ENCODE measurements at regions not wholly inside any gene's neighbourhood (a gene's known extent, or its start where the extent isn't known, plus 50 kb on each side); places are given as distances from the start of the nearest gene placed in this dataset.

- DNase-seq (ENCODE audit: insufficient read length, low spot score) (no peak), FAIRE-seq (no peak)
These were observed 163.1 kb upstream of the SERP2 start for GRCh38 chr13:44210525-44210924.

DNA sequence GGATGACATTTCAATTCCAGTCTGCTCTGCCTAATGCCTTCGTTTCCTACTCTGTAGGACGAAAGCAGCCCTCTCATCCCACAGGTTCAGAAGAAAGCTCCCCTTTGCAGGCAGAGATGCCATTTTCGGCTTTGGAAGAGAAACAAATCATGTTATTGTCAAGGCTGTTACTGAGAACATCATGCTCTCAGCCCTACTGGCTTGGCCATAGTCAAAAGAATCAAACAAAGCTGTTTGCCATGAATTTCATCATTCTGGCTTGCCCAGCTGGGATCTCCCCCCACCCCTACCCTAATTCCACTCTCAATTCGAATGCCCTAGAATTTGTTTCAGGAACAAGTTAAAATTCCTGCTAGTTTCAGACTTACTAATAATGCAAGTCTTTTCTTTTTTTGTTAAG lies 162.3 kb upstream of the SERP2 start:
- no peak for FAIRE-seq
- DNase-seq (ENCODE audit: insufficient read length, low spot score) = no peak

DNA sequence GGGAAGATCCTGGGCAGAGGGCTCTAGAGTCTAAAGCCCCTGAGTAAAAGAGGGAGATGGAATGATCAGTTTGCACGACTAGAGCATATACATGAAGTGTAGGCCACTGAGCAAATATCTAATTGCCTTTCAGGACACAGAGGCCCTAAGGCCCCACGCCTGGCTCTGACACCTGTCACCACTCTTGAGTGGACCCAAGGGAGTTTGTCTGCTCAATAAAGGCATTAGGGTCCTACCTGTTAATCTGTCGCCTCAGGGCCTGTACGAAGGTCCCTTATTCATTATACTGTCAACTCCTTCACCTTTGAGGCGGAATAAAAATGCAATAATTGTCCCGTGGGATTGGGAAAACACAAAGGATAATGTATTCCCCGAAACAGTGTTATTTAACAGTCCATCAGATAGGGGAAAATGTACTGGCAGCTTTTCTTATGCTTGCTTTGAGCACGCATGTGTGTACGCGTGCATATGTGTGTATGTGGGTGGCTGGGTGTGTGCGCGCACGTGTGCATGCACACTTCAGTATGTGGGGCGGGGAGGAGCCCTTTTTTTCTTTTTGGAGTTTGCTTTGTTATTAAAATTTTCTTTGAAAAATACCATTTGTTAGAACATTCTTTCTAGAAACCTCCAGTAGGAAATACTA lies 161.8 kb upstream of the SERP2 start:
- FAIRE-seq = no peak
- DNase-seq (ENCODE audit: insufficient read length, low spot score) = no peak

DNA sequence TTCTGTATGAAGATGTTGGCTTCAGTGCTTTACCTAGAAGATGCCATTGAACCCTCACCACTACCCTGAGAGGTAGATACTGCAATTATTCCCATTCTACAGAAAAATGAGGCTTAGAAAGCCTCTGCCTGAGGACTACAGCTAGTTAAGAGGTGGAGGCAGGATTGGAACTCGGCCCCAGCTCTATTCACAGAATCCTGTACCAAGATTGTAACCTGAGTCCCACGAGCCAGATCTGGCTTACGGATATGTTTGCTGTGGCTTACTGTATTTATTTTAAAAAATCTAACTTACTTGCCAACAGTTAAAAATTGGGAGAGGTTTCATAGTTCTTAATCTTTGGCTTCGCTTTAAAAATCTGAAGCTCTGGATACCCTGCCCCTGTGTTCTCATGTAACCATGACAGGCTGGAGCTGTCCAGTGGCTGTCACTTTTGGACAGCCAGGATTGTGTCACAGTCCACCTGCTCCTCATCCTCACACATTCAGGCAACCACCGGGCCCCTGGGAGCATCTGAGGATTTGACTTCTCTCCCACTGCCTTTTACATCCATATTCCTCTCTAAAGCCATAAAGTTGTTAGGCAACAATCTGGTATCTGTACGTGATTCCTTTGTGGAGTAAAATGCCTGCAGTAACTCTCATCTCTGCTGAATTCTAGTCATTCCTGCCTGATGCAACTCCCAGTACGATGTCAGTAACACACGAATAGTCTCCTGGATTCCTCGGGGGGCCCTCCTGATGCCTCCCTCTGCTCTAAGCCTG lies 160.8 kb upstream of the SERP2 start:
- no peak for FAIRE-seq

GRCh38 chr13:44218501-44219240 lies 155.0 kb upstream of the SERP2 start:
- no peak for DNase-seq (ENCODE audit: insufficient read length, low spot score)

More for the DNA sequence above, 160.8 kb upstream of the SERP2 start:
- DNase-seq (ENCODE audit: insufficient read length, low spot score) = no peak

GRCh38 chr13:44219577-44220548 lies 153.8 kb upstream of the SERP2 start:
- FAIRE-seq (no peak), DNase-seq (ENCODE audit: insufficient read length, low spot score) (no peak)

More at GRCh38 chr13:44218501-44219240, 155.0 kb upstream of the SERP2 start:
- no peak for FAIRE-seq

DNA sequence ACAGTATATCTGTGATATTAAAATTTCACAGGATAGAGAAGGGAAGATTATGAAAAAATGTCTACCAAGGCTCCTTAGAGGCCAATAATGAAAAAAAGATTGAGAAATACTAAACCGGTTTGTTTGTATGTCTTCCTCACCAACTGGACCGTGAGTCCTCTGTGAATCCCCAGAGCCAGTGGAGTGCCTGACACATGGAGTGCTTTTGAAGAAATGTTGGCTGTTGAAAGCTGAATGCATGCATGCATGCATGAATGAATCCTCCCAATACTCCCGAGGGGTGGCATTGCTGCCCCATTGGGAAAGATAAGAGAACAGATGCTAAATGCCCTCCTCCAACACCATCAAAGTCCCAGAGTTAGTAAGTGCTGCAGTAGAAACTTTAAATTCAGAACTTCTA lies 152.7 kb upstream of the SERP2 start:
- DNase-seq (ENCODE audit: insufficient read length, low spot score) (no peak), FAIRE-seq (no peak)

GRCh38 chr13:44221657-44222056 lies 152.0 kb upstream of the SERP2 start:
- no peak for DNase-seq (ENCODE audit: insufficient read length, low spot score)
- FAIRE-seq = no peak

- FAIRE-seq (no peak), DNase-seq (ENCODE audit: insufficient read length, low spot score) (no peak)
These were observed 149.7 kb upstream of the SERP2 start for GRCh38 chr13:44223770-44224444.

DNA sequence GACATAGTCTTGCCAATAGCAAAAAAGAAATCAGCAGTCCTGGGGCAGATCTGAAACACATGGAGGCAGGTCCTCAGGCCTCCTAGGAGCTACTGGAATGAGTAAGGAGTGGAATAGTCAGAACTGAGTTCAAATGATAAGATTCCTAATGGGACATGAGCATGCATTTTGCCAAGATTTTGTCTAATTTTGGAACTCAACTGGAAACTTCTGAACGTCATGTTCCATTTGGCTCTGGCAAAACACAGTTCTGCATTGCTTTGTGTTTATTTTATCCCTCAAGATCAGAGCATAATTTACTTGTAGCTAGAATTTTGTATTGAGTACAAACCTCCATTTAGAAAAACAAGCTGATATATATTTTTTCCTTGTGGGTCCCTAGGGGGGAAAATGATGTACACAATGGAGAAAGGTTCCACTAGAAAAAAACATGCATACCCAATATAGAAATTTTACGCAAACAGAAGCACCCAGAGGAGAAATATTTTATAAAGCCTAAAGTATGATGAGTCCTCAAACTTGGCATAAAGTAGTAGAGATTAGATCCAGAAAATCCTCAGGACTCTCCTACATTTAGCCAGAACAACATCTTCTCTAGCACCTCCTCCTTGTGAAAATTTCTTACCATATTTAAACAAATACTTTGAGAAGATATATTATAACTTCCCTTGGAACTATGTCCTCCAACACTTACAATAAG lies 149.0 kb upstream of the SERP2 start:
- no peak for FAIRE-seq

DNA sequence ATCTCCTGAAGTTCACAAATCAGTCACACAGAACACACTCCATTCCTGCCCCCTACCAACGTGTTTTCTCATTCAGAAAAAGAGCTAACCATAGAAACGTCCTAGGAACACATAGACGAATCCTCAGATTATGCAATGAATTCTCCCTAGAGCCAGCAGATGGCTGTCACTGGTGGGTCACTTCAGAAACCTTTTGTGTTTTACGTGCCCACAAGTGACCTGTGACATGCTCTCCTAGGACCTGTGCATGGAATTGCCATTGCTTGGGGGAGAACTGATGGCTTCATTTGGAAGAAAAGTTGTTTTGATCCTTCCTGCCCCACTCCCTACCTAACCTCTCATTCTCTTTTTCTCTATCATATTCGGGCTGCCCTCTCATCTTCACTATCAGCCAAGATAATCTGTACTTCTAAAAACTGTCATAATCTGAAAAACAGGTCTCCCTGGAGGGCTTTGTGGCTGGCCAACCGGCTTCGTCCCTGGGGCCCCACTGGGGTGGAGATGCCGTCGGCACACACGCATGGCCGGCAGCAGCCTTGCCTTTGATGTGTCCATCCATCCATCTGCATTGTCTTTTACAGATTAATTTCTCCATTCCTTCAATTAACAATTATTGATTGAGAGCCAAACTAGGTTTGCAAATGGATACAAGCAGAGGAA lies 144.1 kb upstream of the SERP2 start:
- DNase-seq (ENCODE audit: insufficient read length, low spot score) = no peak
- no peak for FAIRE-seq

More for the DNA sequence above, 149.0 kb upstream of the SERP2 start:
- no peak for DNase-seq (ENCODE audit: insufficient read length, low spot score)

DNA sequence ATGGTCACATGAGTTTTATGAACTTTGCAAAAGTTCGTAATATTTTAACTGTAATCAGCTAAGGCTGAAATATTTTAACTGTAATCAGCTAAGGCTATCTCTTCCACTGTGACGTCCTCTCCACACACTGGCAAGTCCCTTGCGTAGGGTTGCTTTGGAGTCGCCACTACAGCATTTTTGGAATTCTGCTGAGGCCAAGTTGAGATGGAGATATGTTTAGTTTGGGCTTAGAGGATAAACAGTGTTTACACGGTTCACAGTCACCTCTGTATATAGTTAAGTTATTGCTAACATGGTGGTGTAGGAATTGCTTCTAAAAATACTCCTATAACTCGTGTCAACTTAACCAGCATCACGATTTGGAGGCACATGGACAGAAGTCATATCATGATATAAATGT lies 143.6 kb upstream of the SERP2 start:
- DNase-seq (ENCODE audit: insufficient read length, low spot score) (no peak), FAIRE-seq (no peak)

DNA sequence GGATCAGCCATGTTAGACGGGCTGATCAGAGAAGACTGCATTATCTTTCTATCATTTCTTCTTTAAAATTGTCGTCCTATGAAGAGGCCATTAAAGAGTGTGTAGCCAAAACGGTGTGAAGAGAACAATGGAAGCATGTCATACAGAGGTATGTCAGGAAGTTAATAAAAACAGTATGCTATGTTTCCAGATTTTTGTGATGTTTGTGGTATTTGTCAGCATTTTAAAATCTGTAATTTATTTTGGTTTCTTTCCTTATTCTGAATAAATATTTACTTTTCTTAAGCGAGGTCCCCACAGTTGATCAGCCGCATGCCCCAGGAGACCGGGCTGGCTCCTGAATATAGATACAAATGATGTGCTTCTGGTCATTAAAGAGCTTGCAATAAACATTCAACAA lies 142.9 kb upstream of the SERP2 start:
- FAIRE-seq (no peak), DNase-seq (ENCODE audit: insufficient read length, low spot score) (no peak)

GRCh38 chr13:44231786-44232516 lies 141.7 kb upstream of the SERP2 start:
- peak; percentile 44 for FAIRE-seq

DNA sequence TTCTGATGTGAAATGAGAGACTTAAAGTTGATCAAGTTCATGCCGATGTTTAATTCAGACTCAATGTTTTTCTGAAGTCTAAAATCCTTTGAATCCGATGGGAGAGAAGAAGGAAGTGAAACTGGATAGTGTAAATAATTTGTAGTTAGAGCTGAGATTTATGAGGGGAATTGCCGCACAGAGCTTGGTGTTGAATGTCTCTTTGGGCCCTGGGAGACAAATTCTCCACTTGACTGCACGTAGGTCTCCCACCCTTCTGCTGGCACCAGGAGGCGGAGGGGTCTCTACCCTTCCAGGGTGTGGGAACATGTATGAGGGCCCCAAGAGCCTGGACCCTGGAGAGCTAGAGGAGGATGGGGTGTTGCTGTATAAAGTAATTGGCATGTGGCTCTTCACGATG lies 140.8 kb upstream of the SERP2 start:
- DNase-seq (ENCODE audit: insufficient read length, low spot score) = no peak
- no peak for FAIRE-seq

More at GRCh38 chr13:44231786-44232516, 141.7 kb upstream of the SERP2 start:
- DNase-seq (ENCODE audit: insufficient read length, low spot score) = peak; percentile 79

- DNase-seq (ENCODE audit: insufficient read length, low spot score) = no peak
- FAIRE-seq = no peak
These were observed 139.1 kb upstream of the SERP2 start for GRCh38 chr13:44234566-44234965.

DNA sequence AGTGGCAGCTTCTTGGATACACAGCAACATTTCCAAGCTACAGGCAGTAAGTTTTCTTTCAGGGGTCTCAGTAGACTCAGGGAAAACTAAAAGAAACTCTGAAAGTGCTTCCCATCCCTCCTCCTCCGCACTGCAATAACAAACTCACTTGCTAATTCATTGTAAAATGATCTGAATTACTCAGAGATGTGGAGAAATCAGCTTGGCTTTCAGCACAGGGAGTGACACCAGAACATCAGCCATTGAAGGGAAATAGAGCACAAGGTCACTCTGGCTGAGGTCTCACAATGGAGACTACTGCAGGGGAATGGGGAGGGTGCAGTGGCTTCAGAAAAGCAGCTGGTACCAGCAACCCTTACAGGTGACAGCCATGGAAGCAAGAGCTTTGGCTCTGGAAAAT lies 137.3 kb upstream of the SERP2 start:
- FAIRE-seq = no peak
- DNase-seq (ENCODE audit: insufficient read length, low spot score) = no peak

DNA sequence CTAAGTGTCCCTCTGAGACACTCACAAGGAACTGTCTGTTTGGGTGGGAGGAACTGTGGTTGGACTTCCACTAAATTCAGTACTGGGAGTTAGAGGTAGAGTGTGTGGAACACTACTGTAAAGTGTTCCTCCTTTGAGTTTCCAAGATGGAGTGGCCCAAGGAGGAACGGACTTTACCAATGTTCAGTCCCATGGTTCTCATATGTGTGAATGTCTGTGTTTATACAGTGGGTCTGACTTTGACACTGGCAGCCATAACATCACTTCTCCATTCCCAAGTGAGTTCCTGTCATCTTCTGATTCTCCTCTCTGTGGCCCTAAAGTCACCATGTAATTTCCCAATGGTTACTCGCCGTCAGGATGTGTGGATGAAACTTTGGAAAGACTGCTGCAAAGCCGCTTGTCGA lies 136.8 kb upstream of the SERP2 start:
- no peak for FAIRE-seq
- DNase-seq (ENCODE audit: insufficient read length, low spot score) = no peak

All from HTR-8/SVneo (cell line).